KMS-11 (cell line): ENCODE measurements at regions not wholly inside any gene's neighbourhood (a gene's known extent, or its start where the extent isn't known, plus 50 kb on each side); places are given as distances from the start of the nearest gene placed in this dataset.

ENCODE experiments used
- H2AFZ ChIP-seq: fragments of 200-600 bp; sonication (generic); 2 replicates; pipeline ENCODE4 v1.6.1; 2016; ENCODE audit warnings: antibody characterized with exemption, mixed run types, low read depth
- H3K27ac ChIP-seq: fragments of 200-600 bp; sonication (generic); 2 replicates; pipeline ENCODE4 v1.6.1; 2016; ENCODE audit warnings: mild to moderate bottlenecking, mixed run types
- H3K27me3 ChIP-seq: fragments of 200-600 bp; sonication (generic); 2 replicates; pipeline ENCODE4 v1.6.1; 2017; ENCODE audit warnings: mild to moderate bottlenecking, low read depth, mixed run types, moderate library complexity; ENCODE audit not compliant: insufficient read depth
- H3K36me3 ChIP-seq: fragments of 200-600 bp; sonication (generic); 2 replicates; pipeline ENCODE4 v1.6.1; 2017; ENCODE audit warnings: mild to moderate bottlenecking, mixed run types; ENCODE audit not compliant: insufficient read depth
- H3K4me1 ChIP-seq: fragments of 200-600 bp; sonication (generic); 2 replicates; pipeline ENCODE4 v1.6.1; 2016; ENCODE audit warnings: mild to moderate bottlenecking, low read depth, mixed run types; ENCODE audit not compliant: poor library complexity, severe bottlenecking
- H3K4me2 ChIP-seq: fragments of 200-600 bp; sonication (generic); 2 replicates; pipeline ENCODE4 v1.7.0; 2016; ENCODE audit warnings: mild to moderate bottlenecking, mixed run types
- H3K4me3 ChIP-seq: fragments of 200-600 bp; sonication (generic); IDR thresholded peaks from 2 replicates; pipeline ENCODE4 v1.6.1; 2017; ENCODE audit warnings: low read depth, low read length, mixed read lengths; ENCODE audit not compliant: insufficient read depth
- H3K79me2 ChIP-seq: fragments of 200-600 bp; sonication (generic); 2 replicates; pipeline ENCODE4 v1.6.1; 2016; ENCODE audit warnings: low read depth, mixed run types; ENCODE audit not compliant: insufficient read depth
- H3K9ac ChIP-seq: fragments of 200-600 bp; sonication (generic); 2 replicates; pipeline ENCODE4 v1.6.1; 2016; ENCODE audit warnings: mild to moderate bottlenecking, mixed run types
- H4K20me1 ChIP-seq: fragments of 200-600 bp; sonication (generic); 2 replicates; pipeline ENCODE4 v1.6.1; 2016; ENCODE audit warnings: mild to moderate bottlenecking, mixed run types; ENCODE audit not compliant: insufficient read depth
- TF ChIP-seq, protein P1 (sequence below): fragments of 200-600 bp; sonication (generic); conservative IDR thresholded peaks from 2 replicates; pipeline ENCODE4 v1.6.1; 2017; ENCODE audit warnings: low read depth, mild to moderate bottlenecking, antibody characterized with exemption, low read length, moderate library complexity, mixed read lengths

DNA sequence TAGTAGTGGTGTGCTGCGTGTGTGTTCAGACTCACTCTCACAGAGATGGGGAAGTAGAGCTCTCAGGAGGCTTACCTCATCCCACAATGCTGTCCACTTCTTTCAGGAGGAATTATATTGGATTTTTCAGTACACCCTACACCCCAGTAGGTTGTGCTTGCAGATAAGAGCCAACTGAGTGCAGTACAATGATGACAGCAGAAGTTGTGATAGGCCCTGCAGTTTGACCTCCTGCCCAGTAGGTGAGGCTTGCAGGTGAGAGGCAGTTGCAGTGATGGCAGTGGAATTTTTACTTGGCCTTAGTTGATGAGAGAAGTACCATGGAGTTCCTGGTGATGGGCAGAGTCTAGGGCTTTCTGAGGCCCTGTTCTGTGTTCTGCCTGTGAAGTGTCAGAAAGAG, 657.8 kb downstream of the KCNJ3 start:
- H3K4me2 ChIP-seq: no peak overlapping the region
- H3K36me3 ChIP-seq: no peaks in the 10 kb centered on the region
- H3K9ac ChIP-seq: no peak overlapping the region
- no peaks in the 10 kb centered on the region for H3K4me1 ChIP-seq
- H3K27me3 ChIP-seq: no peaks in the 10 kb centered on the region
- H3K79me2 ChIP-seq: no peaks in the 10 kb centered on the region
- TF ChIP-seq, protein P1, sequence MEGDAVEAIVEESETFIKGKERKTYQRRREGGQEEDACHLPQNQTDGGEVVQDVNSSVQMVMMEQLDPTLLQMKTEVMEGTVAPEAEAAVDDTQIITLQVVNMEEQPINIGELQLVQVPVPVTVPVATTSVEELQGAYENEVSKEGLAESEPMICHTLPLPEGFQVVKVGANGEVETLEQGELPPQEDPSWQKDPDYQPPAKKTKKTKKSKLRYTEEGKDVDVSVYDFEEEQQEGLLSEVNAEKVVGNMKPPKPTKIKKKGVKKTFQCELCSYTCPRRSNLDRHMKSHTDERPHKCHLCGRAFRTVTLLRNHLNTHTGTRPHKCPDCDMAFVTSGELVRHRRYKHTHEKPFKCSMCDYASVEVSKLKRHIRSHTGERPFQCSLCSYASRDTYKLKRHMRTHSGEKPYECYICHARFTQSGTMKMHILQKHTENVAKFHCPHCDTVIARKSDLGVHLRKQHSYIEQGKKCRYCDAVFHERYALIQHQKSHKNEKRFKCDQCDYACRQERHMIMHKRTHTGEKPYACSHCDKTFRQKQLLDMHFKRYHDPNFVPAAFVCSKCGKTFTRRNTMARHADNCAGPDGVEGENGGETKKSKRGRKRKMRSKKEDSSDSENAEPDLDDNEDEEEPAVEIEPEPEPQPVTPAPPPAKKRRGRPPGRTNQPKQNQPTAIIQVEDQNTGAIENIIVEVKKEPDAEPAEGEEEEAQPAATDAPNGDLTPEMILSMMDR: no peak
- H3K27ac ChIP-seq: no peak overlapping the region
- no peak overlapping the region for H2AFZ ChIP-seq
- H4K20me1 ChIP-seq: no peaks in the 10 kb centered on the region
- H3K4me3 ChIP-seq: no peak overlapping the region

DNA sequence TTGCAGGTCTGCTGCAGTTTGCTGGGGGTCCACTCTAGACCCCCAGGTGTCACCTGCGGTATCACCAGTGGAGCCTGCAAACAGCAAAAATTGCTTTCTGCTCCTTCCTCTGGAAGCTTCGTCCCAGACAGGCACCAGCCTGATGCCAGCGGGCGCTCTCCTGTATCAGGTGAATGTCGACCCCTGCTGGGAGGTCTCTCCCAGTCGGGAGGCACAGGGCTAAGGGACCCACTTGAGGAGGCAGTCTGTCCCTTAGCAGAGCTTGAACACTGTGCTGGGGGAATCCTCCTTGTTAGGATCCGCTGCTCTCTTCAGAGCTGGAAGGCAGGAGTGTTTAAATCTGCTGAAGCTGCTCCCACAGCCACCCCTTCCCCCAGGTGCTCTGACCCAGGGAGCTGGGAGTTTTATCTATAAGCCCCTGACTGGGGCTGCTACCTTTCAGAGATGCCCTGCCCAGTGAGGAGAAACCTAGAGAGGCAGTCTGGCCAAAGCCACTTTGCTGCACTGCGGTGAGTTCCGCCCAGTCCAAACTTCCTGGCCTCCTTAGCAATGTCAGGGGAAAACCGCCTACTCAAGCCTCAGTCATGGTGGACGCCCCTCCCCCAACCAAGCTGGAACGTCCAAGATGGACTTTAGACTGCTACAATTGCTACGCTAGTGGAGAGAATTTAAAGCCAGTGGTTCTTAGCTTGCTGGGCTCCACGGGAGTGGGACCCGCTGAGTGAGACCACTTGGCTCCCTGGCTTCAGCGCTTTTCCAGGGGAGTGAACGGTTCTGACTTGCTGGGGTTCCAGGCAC, 652.5 kb downstream of the KCNJ3 start:
- Histone ChIP-seq H4K20me1 (no peaks in the 10 kb centered on the region), H3K27ac (no peak overlapping the region), H3K9ac (no peak overlapping the region), H3K4me1 (no peaks in the 10 kb centered on the region), H3K4me3 (no peak overlapping the region), H3K79me2 (no peaks in the 10 kb centered on the region), H2AFZ (no peak overlapping the region), H3K27me3 (no peaks in the 10 kb centered on the region), H3K4me2 (no peak overlapping the region), H3K36me3 (no peaks in the 10 kb centered on the region)
- TF ChIP-seq, protein P1: no peak

DNA sequence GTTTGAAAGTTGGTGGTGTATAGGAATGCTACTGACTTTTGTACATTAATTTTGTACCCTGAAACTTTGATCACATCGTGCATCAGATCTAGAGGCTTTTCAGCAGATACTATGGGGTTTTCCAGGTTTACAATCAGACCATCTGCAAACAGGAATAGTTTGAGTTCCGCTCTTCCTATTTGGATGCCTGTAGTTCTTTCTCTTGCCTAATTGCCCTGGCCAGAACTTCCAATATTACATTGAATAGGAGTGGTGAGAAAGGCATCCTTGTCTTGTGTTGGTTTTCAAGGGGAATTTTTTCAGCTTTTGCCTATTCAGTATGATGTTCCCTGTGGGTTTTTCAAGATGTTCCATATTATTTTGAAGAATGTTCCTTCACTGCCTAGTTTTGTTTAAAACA, 633.5 kb downstream of the KCNJ3 start:
- H3K36me3 ChIP-seq: no peaks in the 10 kb centered on the region
- H2AFZ ChIP-seq: no peak overlapping the region
- H3K4me2 ChIP-seq: no peak overlapping the region
- H3K4me3 ChIP-seq: no peak overlapping the region
- H3K27me3 ChIP-seq: no peaks in the 10 kb centered on the region
- H3K4me1 ChIP-seq: no peaks in the 10 kb centered on the region
- no peaks in the 10 kb centered on the region for H4K20me1 ChIP-seq
- no peaks in the 10 kb centered on the region for H3K79me2 ChIP-seq
- TF ChIP-seq, protein P1: no peak
- H3K27ac ChIP-seq: no peak overlapping the region
- no peak overlapping the region for H3K9ac ChIP-seq

DNA sequence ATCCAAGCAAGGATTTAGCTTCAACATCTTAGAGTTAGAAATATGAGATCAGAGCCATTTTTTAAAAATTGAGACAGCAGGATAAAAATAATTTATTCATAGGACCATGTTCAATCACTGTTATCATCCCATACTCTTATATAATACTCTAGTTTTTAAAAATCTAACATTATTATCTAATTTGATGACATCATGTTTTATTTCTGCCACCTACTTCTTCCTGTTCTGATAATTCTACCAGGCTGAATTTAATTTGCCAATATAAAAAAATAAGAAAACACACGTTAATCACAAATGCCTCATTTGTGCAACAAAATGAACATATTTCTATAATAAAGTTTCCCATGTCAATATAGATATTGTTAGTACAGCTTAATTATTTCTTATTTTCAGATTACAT, 621.7 kb downstream of the KCNJ3 start:
- Histone ChIP-seq H4K20me1 (no peaks in the 10 kb centered on the region), H3K79me2 (no peaks in the 10 kb centered on the region), H3K4me1 (peaks cover 7% of the 10 kb centered on the region), H3K27ac (no peak overlapping the region), H3K27me3 (no peaks in the 10 kb centered on the region), H2AFZ (no peak overlapping the region), H3K4me2 (no peak overlapping the region), H3K9ac (no peak overlapping the region), H3K4me3 (no peak overlapping the region), H3K36me3 (no peaks in the 10 kb centered on the region)
- TF ChIP-seq, protein P1: no peak
